T-helper 1 cell treated with Interleukin-12 subunit alpha and Interleukin-12 subunit beta and Interleukin-4 antibody, amounts not matched to agents 30 ng/mL and 1 ng/mL, for 36 hours (primary cell): ENCODE measurements at regions not wholly inside any gene's neighbourhood (a gene's known extent, or its start where the extent isn't known, plus 50 kb on each side); places are given as distances from the start of the nearest gene placed in this dataset.

ENCODE experiments used
- intact Hi-C: fragments of 100-400 bp; cut with micrococcal nuclease; formaldehyde crosslinking; loops from one replicate; pipeline ENCODE4 v1.15.1; 2024

DNA sequence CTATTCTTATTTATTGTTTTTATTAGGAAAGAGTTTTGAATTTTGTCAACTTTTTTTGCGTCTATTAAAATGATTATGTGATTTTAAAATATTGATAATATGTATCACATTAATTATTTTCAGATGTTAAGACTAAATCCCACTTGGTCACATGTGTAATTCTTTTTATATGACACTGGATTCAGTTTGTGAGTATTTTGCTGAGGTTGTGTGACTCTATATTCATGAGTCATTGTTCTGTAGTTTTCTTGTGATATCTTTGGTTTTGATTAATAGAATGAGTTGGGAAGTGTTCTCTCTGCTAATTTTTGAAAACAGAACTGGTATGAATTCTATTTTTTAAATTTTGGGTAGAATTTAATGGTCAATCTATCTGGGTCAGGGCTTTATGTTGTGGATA lies 317.9 kb downstream of the ETS1 start:
- intact Hi-C loops, result no loop called here

DNA sequence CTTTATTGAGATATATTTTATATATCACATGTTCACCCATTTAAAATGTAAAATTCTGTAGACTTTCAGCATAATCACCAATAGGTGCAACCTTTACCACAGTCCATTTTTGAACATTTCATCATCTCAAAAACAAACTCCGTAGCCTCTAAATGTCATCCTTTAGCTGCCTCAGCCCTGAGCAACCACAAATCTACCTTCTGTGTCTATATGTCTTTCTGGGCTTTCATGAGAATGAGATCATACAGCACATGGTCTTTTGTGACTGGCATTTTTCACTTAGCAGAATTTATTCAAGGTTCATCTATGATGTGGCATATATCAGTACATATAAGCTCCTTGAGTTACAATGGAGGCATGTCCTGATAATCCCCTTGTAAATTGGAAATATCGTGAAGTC lies 320.5 kb downstream of the ETS1 start:
- intact Hi-C loops, result no loop called here

DNA sequence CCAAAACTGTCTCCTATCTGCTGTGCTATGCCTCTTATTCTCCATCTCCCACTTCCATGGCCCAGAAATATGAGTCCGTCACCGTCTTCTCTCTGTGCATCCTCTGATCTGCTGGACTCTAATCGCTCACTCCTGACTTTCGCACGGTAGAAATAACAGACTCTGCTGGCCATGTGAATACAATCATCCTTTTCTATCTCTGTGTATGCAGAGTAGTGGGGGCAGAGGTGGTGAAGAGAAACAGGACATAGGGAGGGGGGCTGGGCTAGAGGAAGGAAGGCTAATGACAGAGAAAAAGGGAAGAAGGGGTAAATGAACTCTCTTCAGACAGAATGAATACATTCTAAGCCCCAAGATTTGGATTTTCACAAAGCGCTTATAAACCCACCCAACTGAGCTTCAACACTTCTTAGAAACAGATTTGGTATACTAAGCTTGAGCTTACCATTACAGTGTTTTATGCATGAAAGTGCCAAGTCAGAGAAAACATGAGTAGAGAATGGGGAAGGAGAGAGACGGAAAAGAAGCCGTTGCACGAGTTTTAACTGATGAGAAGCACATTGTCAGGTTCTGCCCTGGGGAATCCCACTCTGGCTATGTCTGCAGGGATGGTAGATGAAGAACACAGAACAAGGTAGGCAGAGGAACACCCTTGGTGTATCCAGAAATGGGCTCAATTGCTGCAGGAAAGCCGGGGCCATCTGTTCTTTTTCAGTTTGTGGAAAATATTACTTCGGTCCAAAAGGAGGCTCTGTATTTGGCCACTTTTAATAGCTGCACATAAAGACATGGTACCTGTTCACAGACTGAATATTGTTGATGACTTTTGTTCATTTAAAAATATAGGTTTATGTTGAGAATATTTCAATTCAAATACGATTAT lies 324.7 kb downstream of the ETS1 start:
- intact Hi-C loops, result no loop called here

DNA sequence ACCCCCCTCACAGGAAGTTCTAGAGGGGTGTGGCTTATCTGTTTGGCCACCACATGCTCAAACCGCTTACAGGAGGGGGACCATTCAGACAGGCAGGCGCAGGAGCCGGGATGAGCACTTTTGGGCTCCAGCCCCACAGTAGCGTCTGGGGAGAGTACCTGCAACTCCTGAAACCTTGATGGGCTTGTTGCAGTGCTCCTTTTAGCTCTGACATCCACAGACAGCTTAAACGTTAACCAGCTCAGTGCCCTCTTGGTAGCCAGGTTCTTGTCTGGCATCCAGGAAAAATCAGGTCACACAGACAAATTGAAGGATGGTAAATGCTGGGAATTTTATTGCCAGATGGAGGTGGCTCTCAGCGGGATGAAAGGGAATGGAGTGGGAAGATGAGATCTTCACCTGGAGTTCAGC lies 326.3 kb downstream of the ETS1 start:
- intact Hi-C loops, result no loop called here

DNA sequence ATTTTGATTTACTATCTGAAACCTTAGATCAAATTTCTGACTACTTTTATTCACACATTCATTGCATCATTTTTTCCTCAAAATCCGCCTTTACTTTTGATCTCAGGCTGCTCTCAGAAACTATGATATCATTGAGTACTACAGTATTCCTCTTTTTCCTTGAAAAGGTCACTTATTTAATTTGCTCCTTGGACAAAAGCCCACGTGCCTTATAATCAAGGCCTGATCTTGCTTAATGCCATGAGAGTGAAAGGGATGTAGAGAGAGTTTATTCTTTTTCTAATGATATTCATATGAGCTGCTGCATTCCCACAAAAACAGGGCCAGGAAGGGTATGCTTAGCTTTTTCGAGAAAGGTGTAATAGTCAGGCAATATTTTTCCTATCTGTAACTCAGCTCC lies 327.0 kb downstream of the ETS1 start:
- intact Hi-C loops, result no loop called here

DNA sequence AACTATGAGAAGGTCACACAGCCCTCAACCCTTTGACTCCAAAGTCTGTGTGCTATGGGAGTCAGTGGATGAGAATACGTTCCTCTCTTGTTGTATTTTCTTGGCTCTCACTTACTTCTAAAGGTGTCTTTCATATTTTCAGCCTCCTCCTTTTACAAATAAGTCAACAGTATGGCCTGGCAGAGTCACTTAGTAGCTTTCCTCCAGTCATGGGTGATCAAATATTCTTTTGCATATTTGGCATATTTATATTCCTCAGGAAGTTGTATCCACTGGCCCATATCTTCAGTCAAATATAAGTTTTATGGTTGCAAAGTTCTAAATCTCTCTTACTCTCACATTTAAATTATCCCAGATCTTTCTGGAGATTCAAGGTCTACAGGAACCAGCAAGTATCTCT lies 327.5 kb downstream of the ETS1 start:
- intact Hi-C loops, result no loop called here

DNA sequence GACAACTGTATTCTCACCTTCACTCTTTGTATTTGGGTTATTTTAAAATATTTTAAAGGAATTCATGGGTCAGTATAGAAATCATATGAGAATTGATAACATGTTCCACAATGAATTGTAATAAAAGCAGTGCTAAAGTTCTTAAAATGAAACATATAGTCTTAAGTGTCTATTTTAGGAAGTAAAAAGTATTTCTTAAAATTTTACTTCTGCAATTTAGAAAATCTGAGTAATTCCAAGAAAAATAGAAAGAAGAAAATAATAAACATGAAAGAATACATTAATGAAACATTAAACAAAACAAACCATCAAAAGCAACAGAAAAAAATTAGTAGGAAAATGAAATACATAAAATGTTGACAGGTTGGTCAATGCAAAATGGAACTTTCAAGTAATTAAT lies 332.4 kb downstream of the ETS1 start:
- intact Hi-C loops, result no loop called here

DNA sequence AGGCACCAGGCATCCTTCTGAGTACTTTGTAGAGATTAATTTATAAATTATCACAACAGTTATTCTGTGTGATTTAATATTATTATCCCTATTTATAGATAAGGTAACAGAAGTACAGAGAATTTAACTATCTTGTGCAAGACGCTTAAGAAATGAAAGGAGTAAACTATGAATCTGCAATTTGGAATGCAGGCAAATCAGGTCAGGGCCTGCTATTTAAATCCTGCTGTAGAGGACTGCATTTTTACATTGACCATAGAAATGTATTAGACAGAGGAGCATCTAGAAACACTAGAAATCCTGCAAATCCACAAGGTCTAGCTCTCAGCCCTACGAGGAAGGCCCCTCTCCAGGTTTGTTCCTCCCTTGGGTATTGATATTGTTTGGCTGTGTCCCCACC lies 336.2 kb downstream of the ETS1 start:
- intact Hi-C loops, result no loop called here

DNA sequence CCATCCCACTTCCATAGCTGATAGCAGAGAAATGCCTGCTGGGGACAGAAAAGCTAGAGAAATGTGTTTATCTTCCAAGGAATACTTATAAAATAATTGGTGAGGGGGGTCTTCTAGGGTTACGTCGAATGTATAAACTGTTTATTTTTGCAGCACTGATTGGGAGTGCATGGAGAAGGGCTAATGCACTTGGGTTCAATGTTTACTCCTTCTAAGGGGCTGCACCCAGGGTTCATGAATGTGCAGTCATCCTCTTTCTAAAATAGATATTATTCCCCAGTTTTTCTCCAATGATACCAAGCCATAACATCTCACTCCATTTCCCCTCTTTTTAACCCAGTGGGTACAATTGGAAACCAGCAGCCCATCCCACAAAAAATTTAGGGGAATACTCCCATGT lies 336.9 kb downstream of the ETS1 start:
- intact Hi-C loops, result no loop called here

DNA sequence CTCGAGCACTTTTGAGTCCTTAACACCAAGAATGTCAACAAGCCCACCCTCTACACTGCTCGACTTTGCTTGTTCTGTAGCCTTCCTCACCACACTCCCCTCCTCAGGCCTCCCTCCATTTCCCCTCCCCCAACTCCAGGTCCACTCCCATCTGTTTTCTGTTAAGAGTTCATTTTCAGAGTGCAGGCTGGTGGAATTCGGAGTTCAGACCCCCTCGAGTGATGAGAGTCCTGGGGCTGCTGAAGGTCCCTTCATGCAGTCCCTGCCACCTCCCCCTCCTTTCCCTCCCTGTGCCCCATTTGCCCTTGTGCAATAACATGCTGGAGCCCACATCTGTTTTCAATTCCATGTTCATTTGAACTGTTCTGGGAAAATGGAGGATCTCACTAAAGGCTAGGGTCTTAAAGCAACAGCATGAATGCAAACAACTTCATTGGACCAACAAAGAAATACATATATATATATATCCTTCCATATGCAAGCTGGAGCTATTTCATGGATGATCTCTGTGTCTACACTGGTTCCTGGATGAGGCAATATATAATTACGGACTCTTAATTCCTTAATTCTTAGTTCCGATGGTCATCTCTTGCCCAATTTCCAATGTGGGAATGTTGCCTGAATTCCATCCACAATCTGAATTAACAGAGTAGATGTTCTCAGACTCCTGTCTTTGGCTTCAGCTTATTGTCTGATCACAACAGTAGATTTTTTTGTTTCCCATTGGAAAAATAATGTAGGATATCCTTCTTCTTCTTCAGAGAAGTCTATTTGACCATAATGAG lies 340.4 kb downstream of the ETS1 start:
- intact Hi-C loops, result no loop called here

DNA sequence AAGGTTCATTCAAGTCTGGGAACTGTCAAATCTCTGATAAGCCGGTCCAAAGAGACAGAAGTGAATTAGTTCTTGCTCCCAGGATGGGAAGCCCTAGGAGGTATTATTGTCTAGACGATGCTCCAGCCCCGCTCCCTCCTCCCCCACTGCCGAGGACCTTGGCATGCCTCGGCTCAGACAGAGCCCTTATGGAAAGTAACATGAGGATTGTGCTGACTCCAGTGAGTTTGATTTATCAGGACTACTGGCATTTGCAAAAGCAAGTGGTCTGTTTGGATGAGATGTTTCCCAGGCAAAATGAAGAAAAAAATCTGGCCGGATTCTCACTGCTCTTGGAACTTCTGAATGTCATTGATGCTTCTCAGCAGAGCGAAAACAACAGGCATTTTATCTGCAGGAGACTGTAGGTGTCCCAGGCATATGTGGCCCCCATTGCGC lies 341.0 kb downstream of the ETS1 start:
- intact Hi-C loops, result no loop called here

DNA sequence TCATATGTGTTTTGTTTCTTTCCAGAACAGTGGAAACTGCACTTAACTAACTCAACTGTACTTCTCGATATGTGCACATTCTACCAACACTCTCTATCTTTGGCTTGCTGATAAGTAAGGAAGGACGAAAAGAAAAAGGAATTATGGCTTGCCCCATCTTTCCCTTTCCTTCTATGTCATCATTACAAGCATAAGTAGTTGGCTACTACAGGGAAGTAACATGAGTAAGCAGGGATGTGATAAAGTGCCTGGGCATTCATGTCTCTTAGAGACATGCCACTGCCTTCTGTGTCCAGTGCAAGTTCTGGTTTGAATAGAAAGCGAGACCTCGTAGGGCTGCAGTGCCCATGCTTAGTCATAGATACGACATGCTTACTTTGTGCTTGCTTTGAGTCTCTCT lies 342.5 kb downstream of the ETS1 start:
- intact Hi-C loops, result no loop called here

DNA sequence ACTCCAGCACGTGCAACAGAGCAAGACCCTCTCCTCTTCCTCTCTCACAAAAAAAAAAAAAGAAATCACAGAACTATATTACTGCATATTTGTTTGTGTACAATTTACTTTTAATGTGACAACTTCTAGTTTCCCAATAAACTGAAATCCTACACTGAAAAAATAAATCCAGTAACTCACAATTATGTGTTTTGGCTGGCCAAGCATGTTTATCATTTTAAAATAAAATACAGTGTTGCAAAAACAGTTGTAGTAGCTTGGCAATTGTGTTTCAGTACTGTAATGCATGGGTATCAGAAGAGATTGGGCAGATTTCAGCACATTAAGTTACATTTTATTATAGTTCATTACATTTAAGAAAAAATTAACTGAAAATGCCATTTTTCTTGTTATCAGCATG lies 344.9 kb downstream of the ETS1 start:
- intact Hi-C loops, result no loop called here

DNA sequence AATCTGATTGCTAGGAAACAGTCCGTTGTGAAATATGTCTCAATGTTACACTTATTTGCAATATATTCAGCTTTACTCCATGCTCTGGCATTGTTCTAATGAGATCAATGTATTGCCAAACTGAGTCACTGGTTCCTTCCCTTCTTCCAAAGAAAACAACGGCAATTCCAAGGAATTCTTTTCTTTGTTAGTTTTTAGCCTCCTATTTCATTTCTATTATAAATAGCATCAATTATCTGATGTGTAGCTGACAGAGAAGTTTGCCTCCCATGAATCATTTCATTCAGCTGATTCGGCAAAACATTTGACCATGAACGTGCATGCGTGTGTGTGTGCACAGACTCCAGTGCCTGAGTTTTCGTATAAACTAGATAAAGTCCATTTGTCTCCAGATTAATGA lies 346.8 kb downstream of the ETS1 start:
- intact Hi-C loops, result no loop called here

DNA sequence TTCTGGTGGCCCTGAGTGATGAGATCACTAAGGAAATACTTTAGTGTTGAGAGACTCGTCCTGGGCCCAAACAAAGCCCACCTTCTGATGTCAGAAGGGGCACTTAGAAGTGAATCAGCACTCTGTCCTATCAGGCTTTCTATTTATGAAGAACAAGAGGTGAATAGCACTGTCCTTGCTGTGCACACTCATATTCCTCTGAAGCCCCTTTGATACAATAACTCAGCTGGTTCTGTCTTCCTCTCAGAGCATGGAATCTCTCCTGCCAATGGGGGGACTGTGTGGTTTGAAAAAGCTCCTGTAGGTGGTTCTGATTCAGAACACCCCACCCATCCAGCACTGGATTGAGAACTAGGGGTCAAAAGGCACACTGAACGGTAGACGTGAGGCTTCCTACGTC lies 348.1 kb downstream of the ETS1 start:
- intact Hi-C loops, result loop anchor here (2.0 kb wide), 1 partner anchor 49 kb away; no protein-coding TSS in a partner anchor

DNA sequence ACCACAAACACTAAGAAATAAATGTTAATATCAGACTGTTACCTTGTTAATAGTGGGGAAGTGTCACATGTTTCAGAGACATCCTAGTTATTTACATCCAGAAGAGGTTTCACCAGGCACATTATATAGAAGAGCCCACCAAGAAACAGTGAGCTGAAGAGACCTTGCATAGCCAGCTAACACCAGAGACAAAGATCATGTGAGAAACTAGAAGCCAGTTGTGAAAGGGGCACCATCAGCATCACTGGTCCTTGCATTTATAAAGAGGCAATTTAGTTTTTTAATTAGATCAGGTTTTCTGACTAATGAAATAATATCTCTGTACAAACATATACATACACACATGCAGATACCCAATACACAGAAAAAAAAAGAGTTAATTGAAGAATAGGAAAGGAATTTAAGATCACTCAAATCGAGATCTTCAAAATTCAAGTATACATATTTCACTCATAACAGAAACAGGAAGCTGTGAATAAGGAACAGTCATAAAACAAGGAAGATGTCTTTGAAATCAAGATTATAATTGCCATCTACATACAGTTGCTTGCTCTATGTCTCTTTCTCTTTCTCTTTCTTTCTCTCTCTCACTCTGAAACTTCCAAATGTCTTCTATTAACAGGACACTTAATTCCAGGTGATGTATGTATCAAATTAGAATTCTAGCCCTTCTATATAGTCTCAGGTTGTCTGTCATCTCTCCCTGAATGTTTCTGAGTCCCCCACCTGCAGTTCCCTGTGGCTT lies 348.7 kb downstream of the ETS1 start:
- intact Hi-C loops, result loop anchor here (2.0 kb wide), 1 partner anchor 50 kb away; no protein-coding TSS in a partner anchor

DNA sequence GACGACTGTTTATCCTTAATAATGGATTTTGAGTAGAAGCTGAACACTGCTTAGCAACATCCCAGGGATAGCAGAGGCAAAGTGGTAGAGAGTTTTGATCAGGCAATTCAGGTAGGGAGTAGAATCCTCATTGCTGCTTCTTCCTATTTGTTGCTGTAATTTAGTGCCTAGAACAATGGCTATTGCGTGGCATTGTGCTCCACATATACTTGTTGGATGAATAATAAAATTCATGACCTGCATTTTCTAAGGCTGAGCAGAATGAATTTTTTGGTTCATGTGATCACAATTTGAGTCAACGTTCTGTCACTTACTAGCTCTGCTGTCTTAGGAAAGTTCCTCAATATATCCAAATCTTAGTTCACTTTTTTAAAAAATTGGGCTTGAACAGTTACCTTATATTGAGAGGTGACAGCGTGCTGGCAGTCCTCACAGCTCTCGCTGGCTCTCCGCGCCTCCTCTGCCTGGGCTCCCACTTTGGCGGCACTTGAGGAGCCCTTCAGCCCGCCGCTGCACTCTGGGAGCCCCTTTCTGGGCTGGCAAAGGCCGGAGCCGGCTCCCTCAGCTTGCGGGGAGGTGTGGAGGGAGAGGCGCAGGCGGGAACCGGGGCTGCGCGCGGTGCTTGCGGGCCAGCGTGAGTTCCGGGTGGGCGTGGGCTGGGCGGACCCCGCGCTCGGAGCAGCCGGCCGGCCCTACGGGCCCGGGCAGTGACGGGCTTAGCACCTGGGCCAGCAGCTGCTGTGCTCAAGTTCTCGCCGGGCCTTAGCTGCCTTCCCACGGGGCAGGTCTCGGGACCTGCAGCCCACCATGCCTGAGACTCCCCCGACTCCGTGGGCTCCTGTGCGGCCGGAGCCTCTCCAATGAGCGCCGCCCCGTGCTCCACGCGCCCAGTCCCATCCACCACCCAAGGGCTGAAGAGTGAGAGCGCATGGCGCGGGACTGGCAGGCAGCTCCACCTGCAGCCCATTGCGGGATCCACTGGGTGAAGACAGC lies 350.6 kb downstream of the ETS1 start:
- intact Hi-C loops, result no loop called here

DNA sequence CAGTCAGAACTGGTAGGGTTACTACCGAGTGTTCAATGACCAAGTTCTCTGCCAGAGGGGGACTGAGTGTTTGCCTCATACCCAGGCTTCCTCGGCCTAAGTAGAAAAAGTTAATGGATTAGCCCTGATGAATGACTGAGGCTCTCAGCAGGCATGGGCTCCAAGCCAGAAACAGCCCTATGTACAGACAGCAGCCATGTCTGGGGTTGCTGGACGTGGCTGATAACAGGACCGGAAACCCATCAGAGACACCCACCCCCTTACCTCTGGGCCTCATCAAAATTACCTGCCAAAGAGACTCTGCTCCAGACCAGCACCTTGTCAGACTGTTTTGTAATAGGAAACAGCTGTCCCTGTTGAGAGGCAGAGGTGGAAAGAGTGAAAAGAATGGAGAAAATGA lies 351.4 kb downstream of the ETS1 start:
- intact Hi-C loops, result no loop called here

DNA sequence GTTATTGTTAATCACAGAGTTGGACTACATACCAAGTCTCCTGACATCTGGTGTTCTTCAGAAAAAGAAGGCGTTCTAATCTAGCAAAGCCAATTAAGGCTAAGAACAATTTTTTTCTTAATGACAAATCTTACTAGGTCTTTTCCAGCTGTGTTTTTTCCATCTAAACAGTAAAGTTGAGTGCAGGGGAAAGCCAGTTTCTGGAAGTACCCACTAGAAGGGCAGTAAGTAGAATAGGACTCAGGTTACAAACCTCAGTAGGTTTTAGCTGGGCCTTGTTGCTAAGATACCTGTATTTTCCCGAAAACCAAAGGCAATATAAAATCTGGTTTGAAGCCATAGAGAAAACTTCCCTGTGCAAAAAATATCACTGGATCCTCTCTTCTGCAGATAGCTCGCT lies 351.9 kb downstream of the ETS1 start:
- intact Hi-C loops, result no loop called here

DNA sequence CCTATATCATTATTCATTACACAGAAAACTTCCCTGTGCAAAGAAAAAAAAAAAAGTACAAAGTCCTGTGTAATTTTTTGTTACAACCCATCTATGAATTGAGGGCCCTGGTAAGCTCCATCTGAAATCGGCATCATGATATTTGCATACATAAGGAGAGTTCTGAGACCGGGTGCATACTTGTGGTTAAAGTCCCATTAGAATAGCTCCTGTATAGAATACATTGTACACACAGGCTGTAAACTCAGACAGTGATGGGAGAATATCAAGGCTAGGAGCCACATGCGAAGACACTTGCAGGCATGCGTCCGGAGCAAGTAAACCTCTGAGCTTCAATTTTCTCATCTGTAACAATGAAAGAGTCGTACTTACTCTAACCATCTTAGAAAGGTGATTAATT lies 353.2 kb downstream of the ETS1 start:
- intact Hi-C loops, result no loop called here

DNA sequence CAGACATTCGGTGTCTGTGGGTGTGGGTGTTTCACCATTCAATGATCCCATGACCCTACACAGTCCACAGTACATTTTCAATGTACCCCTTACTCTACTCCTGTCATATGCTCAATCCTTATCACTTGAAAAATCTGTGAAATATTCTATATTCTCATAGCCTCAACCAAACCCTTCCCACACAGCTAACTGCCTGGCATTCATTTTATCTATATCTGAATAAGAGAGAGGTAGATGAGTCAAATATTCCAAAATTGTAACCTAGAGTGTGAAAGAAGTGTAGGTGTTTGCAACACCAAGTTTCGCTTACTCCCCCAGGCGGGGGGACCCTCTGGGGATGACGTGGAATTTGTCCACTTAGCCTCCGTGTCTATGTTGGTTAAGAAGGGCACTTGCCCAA lies 354.8 kb downstream of the ETS1 start:
- intact Hi-C loops, result no loop called here
